GM12865 (cell line): ENCODE measurements at regions not wholly inside any gene's neighbourhood (a gene's known extent, or its start where the extent isn't known, plus 50 kb on each side); places are given as distances from the start of the nearest gene placed in this dataset.

Source experiments
- DNase-seq: peaks from one replicate; pipeline ENCODE4 v3.0.0; 2010; ENCODE audit warnings: low read depth
- H3K4me3 ChIP-seq: 2 replicates; pipeline ENCODE4 v1.5.1; 2011; ENCODE audit warnings: mild to moderate bottlenecking, low read depth, low read length, control low read depth
- TF ChIP-seq, protein P1 (sequence below): IDR thresholded peaks from 2 replicates; pipeline ENCODE4 v1.5.1; 2011; ENCODE audit warnings: low read length, control low read depth, low read depth, inconsistent platforms; ENCODE audit not compliant: insufficient read depth; ENCODE audit errors: missing control alignments

DNA sequence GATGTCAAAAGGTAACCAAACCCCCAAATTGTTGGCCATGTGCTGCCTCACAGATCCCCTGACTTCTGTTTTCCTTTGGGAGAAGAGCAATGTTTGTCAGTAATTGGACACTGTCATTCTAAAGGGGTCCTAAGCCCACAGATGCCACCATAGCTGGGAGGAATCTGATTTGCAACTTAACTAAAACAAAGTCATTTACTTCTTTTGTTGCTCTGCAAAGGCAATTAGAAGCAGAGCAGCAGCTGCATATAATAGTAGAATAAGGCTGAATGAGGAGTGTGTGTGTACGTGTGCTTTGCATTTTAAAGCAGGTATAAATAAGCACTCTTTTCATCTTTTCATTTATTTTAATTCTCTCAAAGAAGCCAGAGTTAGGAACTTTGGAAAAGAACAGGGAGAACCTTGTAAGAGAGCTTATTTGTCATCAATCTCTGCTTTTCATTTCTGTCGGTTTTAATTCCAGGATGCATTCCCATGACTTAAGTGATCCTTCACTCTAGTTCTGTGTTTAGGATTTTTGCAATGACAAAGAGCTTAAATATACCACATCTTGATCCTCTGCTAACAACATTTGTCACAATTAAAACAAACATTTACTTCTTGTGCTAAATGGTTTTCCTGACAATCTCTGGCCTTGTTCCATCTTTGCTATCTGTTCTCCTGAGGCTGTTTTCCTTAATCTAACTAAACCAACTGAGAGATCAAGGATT lies 530.2 kb upstream of the CBLB start:
- no peak overlapping the region for H3K4me3 ChIP-seq
- TF ChIP-seq, protein P1, sequence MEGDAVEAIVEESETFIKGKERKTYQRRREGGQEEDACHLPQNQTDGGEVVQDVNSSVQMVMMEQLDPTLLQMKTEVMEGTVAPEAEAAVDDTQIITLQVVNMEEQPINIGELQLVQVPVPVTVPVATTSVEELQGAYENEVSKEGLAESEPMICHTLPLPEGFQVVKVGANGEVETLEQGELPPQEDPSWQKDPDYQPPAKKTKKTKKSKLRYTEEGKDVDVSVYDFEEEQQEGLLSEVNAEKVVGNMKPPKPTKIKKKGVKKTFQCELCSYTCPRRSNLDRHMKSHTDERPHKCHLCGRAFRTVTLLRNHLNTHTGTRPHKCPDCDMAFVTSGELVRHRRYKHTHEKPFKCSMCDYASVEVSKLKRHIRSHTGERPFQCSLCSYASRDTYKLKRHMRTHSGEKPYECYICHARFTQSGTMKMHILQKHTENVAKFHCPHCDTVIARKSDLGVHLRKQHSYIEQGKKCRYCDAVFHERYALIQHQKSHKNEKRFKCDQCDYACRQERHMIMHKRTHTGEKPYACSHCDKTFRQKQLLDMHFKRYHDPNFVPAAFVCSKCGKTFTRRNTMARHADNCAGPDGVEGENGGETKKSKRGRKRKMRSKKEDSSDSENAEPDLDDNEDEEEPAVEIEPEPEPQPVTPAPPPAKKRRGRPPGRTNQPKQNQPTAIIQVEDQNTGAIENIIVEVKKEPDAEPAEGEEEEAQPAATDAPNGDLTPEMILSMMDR: no peak
- DNase-seq: no peak

DNA sequence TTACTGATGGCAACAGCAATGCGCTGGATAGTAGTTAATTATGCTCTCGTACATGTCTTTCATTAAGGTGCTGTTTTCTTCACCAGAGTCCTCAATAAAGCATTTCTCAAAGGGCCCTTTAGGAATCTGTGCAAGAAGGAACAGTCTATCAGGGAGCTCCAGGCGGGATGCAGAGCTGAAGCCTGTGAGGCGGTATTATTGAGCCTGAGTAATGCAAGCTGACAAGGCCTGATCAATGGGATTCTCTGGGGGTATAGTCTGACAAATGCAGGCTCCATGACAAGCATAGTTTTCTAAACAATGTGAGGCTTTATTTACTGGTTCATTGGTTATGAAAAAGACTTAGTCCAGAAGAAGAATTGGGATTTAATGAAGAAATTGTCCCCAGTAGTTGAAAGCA lies 530.9 kb upstream of the CBLB start:
- DNase-seq: no peak
- TF ChIP-seq, protein P1: no peak
- H3K4me3 ChIP-seq: no peak overlapping the region

DNA sequence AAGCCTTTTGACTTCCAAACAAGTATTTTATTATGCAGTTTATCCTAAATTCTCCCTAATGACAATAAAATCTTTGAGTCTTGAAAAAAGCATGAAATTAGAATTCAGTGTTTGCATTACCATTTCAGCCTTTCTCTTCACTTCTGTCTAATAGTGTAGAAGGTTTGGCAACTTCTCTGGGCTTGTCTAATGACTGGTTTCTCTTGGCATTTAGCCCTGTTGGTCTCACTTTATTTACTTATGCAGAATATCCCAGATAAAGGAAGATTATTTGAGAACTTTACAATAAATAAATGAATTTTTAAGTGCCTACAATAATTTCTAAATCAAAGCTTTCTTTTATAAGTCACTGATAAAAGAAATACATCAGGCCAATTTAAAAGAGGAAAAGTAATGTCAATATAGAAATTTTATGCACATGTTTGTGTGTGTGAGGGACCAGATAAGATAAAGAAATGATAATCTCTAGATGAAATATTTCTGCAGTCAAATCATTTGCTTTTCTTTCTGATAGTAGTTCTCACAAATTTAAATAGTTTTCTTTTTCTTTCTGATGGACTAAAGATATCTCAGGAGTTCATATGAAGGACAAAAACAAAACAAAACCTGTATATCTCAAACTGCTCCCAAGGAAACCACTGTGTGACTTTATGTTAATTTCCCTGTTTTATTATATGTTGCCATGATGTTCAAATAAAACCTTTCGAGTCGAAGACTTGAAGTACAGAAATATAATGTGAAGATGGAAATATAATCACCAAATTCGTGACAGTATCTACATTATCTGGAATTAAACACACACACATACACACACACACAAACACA lies 533.1 kb upstream of the CBLB start:
- no peak overlapping the region for H3K4me3 ChIP-seq
- TF ChIP-seq, protein P1: no peak
- DNase-seq: no peak

DNA sequence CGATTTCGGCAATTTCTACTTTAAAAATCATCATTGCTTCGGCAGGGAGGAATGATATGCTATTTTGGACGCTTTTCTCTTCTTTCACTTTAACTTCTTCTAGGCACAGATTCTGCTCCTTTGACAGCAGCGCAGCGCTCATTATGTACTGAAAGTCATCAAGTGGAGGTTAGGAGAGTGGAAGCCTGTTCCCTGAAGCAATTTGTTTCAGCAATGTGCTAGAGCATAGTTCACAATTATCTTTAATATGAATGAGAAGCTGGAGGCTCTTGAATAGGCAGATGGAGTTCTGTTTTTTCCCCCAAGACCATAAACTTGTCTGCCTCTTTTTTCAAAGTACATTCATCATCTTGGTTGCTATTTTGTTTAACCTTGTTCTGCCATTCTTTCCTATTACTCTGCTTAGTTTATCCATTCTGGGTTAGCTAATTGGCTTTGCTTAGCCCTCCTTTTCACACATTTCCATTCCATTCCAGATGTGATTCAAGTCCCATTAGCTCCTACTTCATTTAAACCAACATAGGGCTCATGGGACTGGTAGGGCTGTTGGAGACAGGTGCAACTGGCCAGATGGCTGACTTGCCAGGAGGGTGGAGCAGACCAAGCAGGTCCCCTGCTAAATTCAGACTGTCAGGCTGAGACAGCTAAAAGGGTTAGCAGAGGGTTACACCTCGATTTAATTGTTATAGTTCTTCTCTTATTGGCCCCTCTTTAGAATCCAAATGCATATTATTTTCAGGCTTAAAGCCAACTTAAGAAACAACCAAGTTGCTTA lies 534.7 kb upstream of the CBLB start:
- TF ChIP-seq, protein P1: no peak
- no peak overlapping the region for H3K4me3 ChIP-seq
- no peak for DNase-seq

DNA sequence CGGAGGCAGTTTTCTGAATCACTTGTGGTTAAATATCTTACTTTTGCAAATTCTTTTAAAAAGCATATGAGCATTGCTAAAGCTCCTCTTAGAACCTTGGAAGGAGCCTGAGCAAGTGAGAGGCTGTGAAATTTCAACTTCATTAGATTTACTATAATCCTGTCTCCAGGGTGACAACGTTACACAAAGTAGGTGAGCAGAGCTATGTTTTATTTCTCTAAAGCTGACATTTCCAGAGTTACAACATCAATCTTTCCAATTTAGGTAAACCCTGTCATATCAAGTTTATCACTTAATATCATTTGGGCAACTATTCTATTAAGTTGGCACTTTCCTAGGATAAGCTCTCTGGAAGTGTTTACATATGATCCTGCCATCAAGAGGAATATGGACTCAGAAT lies 544.9 kb upstream of the CBLB start:
- TF ChIP-seq, protein P1: no peak
- no peak overlapping the region for H3K4me3 ChIP-seq
- DNase-seq: no peak

DNA sequence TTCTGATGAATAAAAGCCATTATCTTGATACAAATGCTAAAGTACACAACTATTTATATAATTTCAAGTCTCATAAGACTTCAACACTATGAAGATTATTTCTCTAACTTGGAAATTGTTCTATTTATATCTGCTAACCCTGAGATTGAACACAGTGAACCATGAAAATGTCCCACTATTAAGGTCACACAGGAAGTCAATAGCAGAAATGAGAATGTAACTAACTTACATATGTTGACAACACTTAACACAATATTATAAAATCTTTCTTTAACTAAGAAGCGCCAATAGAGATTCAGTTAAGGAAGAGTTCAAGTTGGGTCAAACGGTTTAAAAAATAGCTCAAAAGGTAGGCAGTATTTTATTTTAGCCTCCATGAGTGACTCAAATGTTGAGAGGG lies 551.8 kb upstream of the CBLB start:
- TF ChIP-seq, protein P1: no peak
- no peak for DNase-seq
- no peak overlapping the region for H3K4me3 ChIP-seq
